ENCODE measurements at regions not wholly inside any gene's neighbourhood (a gene's known extent, or its start where the extent isn't known, plus 50 kb on each side); places are given as distances from the start of the nearest gene placed in this dataset.

GRCh38 chr3:73136941-73137340 is 75.5 kb downstream of the EBLN2 start:
- no peaks in the 10 kb centered on the region for H3K4me1 Mint-ChIP-seq
- Histone ChIP-seq H3K27me3 (ENCODE audit: control insufficient read depth, insufficient read depth, low read length, poor library complexity, severe bottlenecking) (no peaks in the 10 kb centered on the region), H3K9ac (ENCODE audit: extremely low read depth, low read length, poor library complexity, severe bottlenecking) (no peak overlapping the region), H3K27ac (ENCODE audit: low read depth, low read length) (no peak overlapping the region), H3K9me3 (ENCODE audit: control insufficient read depth, low read length) (no peaks in the 10 kb centered on the region), H3K4me1 (ENCODE audit: control insufficient read depth, insufficient read depth, low read length) (no peaks in the 10 kb centered on the region), H3K36me3 (ENCODE audit: control insufficient read depth, insufficient read depth, low read length) (no peaks in the 10 kb centered on the region), H3K4me3 (ENCODE audit: low read length) (no peak overlapping the region)
- H3K36me3 Mint-ChIP-seq (ENCODE audit: low read depth): no peaks in the 10 kb centered on the region
- no peak for TF ChIP-seq CTCF (conservative IDR thresholded peaks at IDR 0.05)
- peaks cover 3% of the 10 kb centered on the region for H3K27me3 Mint-ChIP-seq (ENCODE audit: insufficient read depth)
- H3K4me3 Mint-ChIP-seq: no peak overlapping the region
- H3K9me3 Mint-ChIP-seq: no peaks in the 10 kb centered on the region
- DNase-seq: no peak
- 89 to 92% methylated on average over 2 to 6 of the region's 6 CpGs for WGBS, 2 experiments (ENCODE audit: insufficient coverage in 1 of 2, insufficient read length in 1 of 2)
- H3K27ac Mint-ChIP-seq: no peak overlapping the region

- Mint-ChIP-seq H3K27ac (no peak overlapping the region), H3K9me3 (no peaks in the 10 kb centered on the region), H3K4me3 (no peak overlapping the region), H3K4me1 (no peaks in the 10 kb centered on the region), H3K36me3 (ENCODE audit: low read depth) (no peaks in the 10 kb centered on the region), H3K27me3 (ENCODE audit: insufficient read depth) (no peaks in the 10 kb centered on the region)
- Histone ChIP-seq H3K36me3 (ENCODE audit: control insufficient read depth, insufficient read depth, low read length) (no peaks in the 10 kb centered on the region), H3K9me3 (ENCODE audit: control insufficient read depth, low read length) (no peaks in the 10 kb centered on the region), H3K27ac (ENCODE audit: low read depth, low read length) (no peak overlapping the region), H3K4me1 (ENCODE audit: control insufficient read depth, insufficient read depth, low read length) (no peaks in the 10 kb centered on the region), H3K4me3 (ENCODE audit: low read length) (no peak overlapping the region), H3K9ac (ENCODE audit: extremely low read depth, low read length, poor library complexity, severe bottlenecking) (no peak overlapping the region), H3K27me3 (ENCODE audit: control insufficient read depth, insufficient read depth, low read length, poor library complexity, severe bottlenecking) (no peaks in the 10 kb centered on the region)
- TF ChIP-seq CTCF (conservative IDR thresholded peaks at IDR 0.05): no peak
- 92 to 99% methylated on average over 6 of the region's 6 CpGs for whole genome bisulfite sequencing, 2 experiments (ENCODE audit: insufficient coverage in 1 of 2, insufficient read length in 1 of 2)
- no peak for DNase-seq
Measured at GRCh38 chr3:73137736-73138403, 76.4 kb downstream of the EBLN2 start.

GRCh38 chr3:73140772-73141442 is 79.4 kb downstream of the EBLN2 start:
- Mint-ChIP-seq H3K4me3 (no peak overlapping the region), H3K27ac (no peak overlapping the region), H3K9me3 (no peaks in the 10 kb centered on the region), H3K36me3 (ENCODE audit: low read depth) (no peaks in the 10 kb centered on the region), H3K4me1 (peaks cover 10% of the 10 kb centered on the region), H3K27me3 (ENCODE audit: insufficient read depth) (no peaks in the 10 kb centered on the region)
- Histone ChIP-seq H3K36me3 (ENCODE audit: control insufficient read depth, insufficient read depth, low read length) (no peaks in the 10 kb centered on the region), H3K27me3 (ENCODE audit: control insufficient read depth, insufficient read depth, low read length, poor library complexity, severe bottlenecking) (no peaks in the 10 kb centered on the region), H3K9me3 (ENCODE audit: control insufficient read depth, low read length) (no peaks in the 10 kb centered on the region), H3K9ac (ENCODE audit: extremely low read depth, low read length, poor library complexity, severe bottlenecking) (no peak overlapping the region), H3K4me3 (ENCODE audit: low read length) (no peak overlapping the region), H3K27ac (ENCODE audit: low read depth, low read length) (no peak overlapping the region), H3K4me1 (ENCODE audit: control insufficient read depth, insufficient read depth, low read length) (peaks cover 5% of the 10 kb centered on the region)
- no peak for DNase-seq
- no peak for TF ChIP-seq CTCF (conservative IDR thresholded peaks at IDR 0.05)
- WGBS, 2 experiments (ENCODE audit: insufficient coverage in 1 of 2, insufficient read length in 1 of 2): 91 to 98% methylated on average over 5 to 7 of the region's 7 CpGs
